Caco-2 (cell line): ENCODE measurements at regions not wholly inside any gene's neighbourhood (a gene's known extent, or its start where the extent isn't known, plus 50 kb on each side); places are given as distances from the start of the nearest gene placed in this dataset.

Experiments
- BruUV-seq: library from RNA; stranded (reverse); fragments of 400-500 nt; replicated peaks from 2 replicates; lab custom pipeline; 2021; lab: Mats Ljungman, UMichigan
- CTCF ChIA-PET: fragments of 300-600 bp; sonication (Branson Sonifier 250); formaldehyde crosslinking; loops from one replicate; lab custom pipeline; 2022; ENCODE audit warnings: antibody characterized with exemption; lab: Charles Lee
- POLR2A ChIA-PET: fragments of 300-600 bp; sonication (Branson Sonifier 250); formaldehyde crosslinking; loops from one replicate; lab custom pipeline; 2022; ENCODE audit warnings: antibody characterized with exemption; lab: Charles Lee
- DNase-seq, 2 experiments: peaks; one replicate each; pipeline versions ENCODE4 v3.0.0 to v3.0.0-alpha.2; 2020 to 2022
- H3K27me3 ChIP-seq: replicated peaks from 2 replicates; pipeline ENCODE4 v1.6.0; 2011; ENCODE audit warnings: low read length; ENCODE audit not compliant: control insufficient read depth, insufficient read depth
- H3K36me3 ChIP-seq: 2 replicates; pipeline ENCODE4 v1.5.1; 2011; ENCODE audit warnings: low read length; ENCODE audit not compliant: control insufficient read depth, insufficient read depth
- H3K4me1 ChIP-seq: fragments of 250-450 bp; sonication (Bioruptor Pico); 2 replicates; pipeline ENCODE4 v1.5.1; 2020; ENCODE audit warnings: mild to moderate bottlenecking
- H3K4me3 ChIP-seq: 2 replicates; pipeline ENCODE4 v1.5.1; 2011; ENCODE audit warnings: low read depth, mild to moderate bottlenecking, control low read depth, low read length
- H3K9me3 ChIP-seq: fragments of 250-450 bp; sonication (Bioruptor Pico); 2 replicates; pipeline ENCODE4 v1.5.1; 2020; ENCODE audit warnings: mild to moderate bottlenecking, moderate library complexity
- H3K27ac Mint-ChIP-seq: one replicate; pipeline ENCODE4 v1.8.0; 2022; ENCODE audit warnings: mixed read lengths; ENCODE audit not compliant: unreplicated experiment
- H3K27me3 Mint-ChIP-seq: one replicate; pipeline ENCODE4 v1.8.0; 2022; ENCODE audit warnings: mixed read lengths; ENCODE audit not compliant: insufficient read depth, unreplicated experiment
- H3K36me3 Mint-ChIP-seq: one replicate; pipeline ENCODE4 v1.8.0; 2022; ENCODE audit warnings: mild to moderate bottlenecking, mixed read lengths; ENCODE audit not compliant: insufficient read depth, unreplicated experiment
- H3K4me1 Mint-ChIP-seq: one replicate; pipeline ENCODE4 v1.8.0; 2022; ENCODE audit warnings: low read depth, mixed read lengths; ENCODE audit not compliant: unreplicated experiment
- H3K4me3 Mint-ChIP-seq: one replicate; pipeline ENCODE4 v1.8.0; 2022; ENCODE audit warnings: mild to moderate bottlenecking, moderate library complexity, mixed read lengths; ENCODE audit not compliant: unreplicated experiment
- H3K9me3 Mint-ChIP-seq: one replicate; pipeline ENCODE4 v1.8.0; 2022; ENCODE audit warnings: mixed read lengths; ENCODE audit not compliant: unreplicated experiment
- intact Hi-C: fragments of 100-400 bp; cut with micrococcal nuclease; formaldehyde crosslinking; loops from one replicate; pipeline ENCODE4 v1.10.0; 2022; ENCODE audit not compliant: unreplicated experiment
- TF ChIP-seq, protein P1 (sequence below), 2 experiments: fragments of 200-600 bp in 1 of 2; IDR thresholded peaks; 1 replicate in 1 of 2; 2 replicates in 1 of 2; pipeline versions ENCODE4 v1.5.1 to v1.8.0; 2011 to 2022; ENCODE audit warnings: antibody characterized with exemption in 1 of 2, control low read depth in 1 of 2, inconsistent platforms in 1 of 2, low read depth in 1 of 2, low read length in 1 of 2, mild to moderate bottlenecking in 1 of 2, moderate library complexity in 1 of 2; ENCODE audit not compliant: insufficient read depth in 1 of 2, severe bottlenecking in 1 of 2, unreplicated experiment in 1 of 2

DNA sequence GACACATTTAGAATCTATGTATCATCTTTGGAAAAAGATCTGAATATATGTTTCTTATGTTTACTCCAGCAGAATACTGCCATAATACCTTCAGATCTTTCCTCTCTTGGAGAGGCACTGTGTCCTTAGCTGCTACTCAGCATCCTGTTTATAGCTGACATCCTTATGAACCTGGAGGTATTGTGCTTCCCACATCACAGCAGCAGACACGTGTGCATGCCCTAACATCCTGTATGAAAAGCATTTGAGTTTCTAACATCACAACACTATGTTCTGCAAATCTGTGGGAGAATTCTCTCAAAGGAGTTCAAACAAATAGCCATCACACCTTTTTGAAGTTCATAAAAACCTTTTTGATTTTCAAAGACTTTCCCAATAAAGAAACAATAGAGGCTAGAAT, 216.0 kb downstream of the GJA1 start:
- no peak overlapping the region for H3K4me3 Mint-ChIP-seq
- CTCF ChIA-PET: no interaction called here
- H3K4me1 ChIP-seq: no peaks in the 10 kb centered on the region; the same call in 1 of the 2 replicates
- no peak overlapping the region for H3K27ac Mint-ChIP-seq
- no peaks in the 10 kb centered on the region for H3K36me3 ChIP-seq
- peaks cover 5% of the 10 kb centered on the region for H3K9me3 Mint-ChIP-seq
- H3K27me3 ChIP-seq: no peaks in the 10 kb centered on the region
- no peak overlapping the region for H3K4me3 ChIP-seq
- no peaks in the 10 kb centered on the region for H3K9me3 ChIP-seq
- intact Hi-C loops: no loop called here
- no peaks in the 10 kb centered on the region for H3K27me3 Mint-ChIP-seq
- POLR2A ChIA-PET: no interaction called here
- DNase-seq: no peak
- TF ChIP-seq, protein P1, sequence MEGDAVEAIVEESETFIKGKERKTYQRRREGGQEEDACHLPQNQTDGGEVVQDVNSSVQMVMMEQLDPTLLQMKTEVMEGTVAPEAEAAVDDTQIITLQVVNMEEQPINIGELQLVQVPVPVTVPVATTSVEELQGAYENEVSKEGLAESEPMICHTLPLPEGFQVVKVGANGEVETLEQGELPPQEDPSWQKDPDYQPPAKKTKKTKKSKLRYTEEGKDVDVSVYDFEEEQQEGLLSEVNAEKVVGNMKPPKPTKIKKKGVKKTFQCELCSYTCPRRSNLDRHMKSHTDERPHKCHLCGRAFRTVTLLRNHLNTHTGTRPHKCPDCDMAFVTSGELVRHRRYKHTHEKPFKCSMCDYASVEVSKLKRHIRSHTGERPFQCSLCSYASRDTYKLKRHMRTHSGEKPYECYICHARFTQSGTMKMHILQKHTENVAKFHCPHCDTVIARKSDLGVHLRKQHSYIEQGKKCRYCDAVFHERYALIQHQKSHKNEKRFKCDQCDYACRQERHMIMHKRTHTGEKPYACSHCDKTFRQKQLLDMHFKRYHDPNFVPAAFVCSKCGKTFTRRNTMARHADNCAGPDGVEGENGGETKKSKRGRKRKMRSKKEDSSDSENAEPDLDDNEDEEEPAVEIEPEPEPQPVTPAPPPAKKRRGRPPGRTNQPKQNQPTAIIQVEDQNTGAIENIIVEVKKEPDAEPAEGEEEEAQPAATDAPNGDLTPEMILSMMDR (IDR thresholded peaks at IDR 0.05; ENCODE audit: insufficient read depth in 1 of 2, low read depth in 1 of 2, low read length in 1 of 2, severe bottlenecking in 1 of 2, unreplicated experiment in 1 of 2): no peak
- H3K4me1 Mint-ChIP-seq: peaks cover 11% of the 10 kb centered on the region
- H3K36me3 Mint-ChIP-seq: no peaks in the 10 kb centered on the region
- BruUV-seq: no TSS peak

DNA sequence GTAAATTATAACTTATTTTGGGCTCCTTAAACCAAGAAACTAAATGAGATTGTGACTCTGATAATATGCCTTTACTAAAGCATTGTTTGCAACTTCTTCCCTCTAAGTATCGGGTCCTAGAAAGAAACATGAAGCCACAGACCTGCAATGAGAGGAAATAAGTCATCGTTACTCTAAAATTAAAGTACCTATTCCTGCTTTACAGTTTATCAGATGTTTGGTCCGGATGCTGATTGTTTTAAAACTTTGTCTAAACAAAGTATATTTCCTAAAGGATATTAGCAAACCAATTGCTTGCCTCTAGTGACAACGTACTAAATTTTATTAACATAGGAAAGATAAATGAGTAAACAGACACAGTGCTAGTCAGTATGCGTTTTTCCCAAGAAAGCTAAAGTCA, 216.8 kb downstream of the GJA1 start:
- POLR2A ChIA-PET: no interaction called here
- BruUV-seq: no TSS peak
- Mint-ChIP-seq H3K27me3 (no peaks in the 10 kb centered on the region), H3K9me3 (peaks cover 5% of the 10 kb centered on the region), H3K4me3 (no peak overlapping the region), H3K4me1 (peaks cover 11% of the 10 kb centered on the region), H3K27ac (no peak overlapping the region), H3K36me3 (no peaks in the 10 kb centered on the region)
- Histone ChIP-seq H3K27me3 (no peaks in the 10 kb centered on the region), H3K4me1 (no peaks in the 10 kb centered on the region; the same call in 1 of the 2 replicates), H3K9me3 (no peaks in the 10 kb centered on the region), H3K36me3 (no peaks in the 10 kb centered on the region), H3K4me3 (no peak overlapping the region)
- CTCF ChIA-PET: no interaction called here
- no peak for DNase-seq
- TF ChIP-seq, protein P1 (IDR thresholded peaks at IDR 0.05; ENCODE audit: insufficient read depth in 1 of 2, low read depth in 1 of 2, low read length in 1 of 2, severe bottlenecking in 1 of 2, unreplicated experiment in 1 of 2): no peak
- intact Hi-C loops: no loop called here

DNA sequence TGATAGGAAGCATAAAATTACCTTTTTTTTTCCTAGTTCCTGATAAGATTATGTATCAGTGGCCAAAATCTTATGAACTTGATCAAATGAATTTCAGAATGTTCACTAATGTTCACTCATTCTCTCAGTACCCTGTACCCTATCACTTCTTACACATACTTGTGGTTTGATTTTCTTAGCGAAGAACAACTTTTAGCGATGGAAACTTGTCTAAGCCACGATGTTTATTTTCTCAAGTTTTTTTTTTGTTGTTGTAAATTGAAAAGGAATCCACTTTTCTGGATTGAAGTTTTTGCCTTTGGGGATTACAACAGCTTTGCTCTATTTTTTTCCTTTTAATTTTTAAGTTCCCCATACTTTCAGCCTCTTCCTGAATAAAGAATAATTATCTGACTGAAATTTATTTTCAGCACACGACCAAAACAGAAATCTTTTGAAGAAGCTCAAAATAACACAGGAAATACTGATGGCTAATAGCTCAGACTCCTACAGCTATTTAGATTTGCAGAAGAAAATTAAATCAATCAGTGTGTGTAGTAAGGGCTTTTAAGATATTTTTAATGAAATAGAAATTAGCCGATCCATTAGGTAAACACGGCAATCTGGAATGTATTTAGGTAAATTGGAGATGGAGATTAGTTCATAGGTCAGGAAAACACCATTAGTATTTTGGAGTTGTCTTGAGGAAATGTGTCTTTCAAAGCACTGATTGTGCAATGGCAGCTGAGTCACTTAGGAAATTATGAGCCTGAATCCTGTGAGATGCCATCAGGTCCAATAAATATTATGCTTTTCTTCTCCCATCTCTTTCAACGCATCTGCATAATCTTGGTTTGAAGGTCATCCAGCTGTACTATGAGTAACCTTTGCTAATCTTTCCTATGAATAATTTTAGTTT, 217.5 kb downstream of the GJA1 start:
- ChIA-PET POLR2A (no interaction called here), CTCF (interaction anchor here (0.9 kb wide), 1 partner anchor 197 kb away, joined by 3 read pairs; no protein-coding TSS in a partner anchor)
- H3K27me3 Mint-ChIP-seq: no peaks in the 10 kb centered on the region
- Histone ChIP-seq H3K36me3 (no peaks in the 10 kb centered on the region), H3K4me1 (no peaks in the 10 kb centered on the region), H3K27me3 (no peaks in the 10 kb centered on the region), H3K9me3 (no peaks in the 10 kb centered on the region), H3K4me3 (no peak overlapping the region)
- TF ChIP-seq, protein P1 (IDR thresholded peaks at IDR 0.05; ENCODE audit: insufficient read depth in 1 of 2, low read depth in 1 of 2, low read length in 1 of 2, severe bottlenecking in 1 of 2, unreplicated experiment in 1 of 2): no peak
- intact Hi-C loops: no loop called here
- peaks cover 5% of the 10 kb centered on the region for H3K9me3 Mint-ChIP-seq
- H3K36me3 Mint-ChIP-seq: no peaks in the 10 kb centered on the region
- BruUV-seq: no TSS peak
- no peak overlapping the region for H3K27ac Mint-ChIP-seq
- H3K4me1 Mint-ChIP-seq: peaks cover 3% of the 10 kb centered on the region
- DNase-seq: no peak
- no peak overlapping the region for H3K4me3 Mint-ChIP-seq
